ENCODE measurements at regions not wholly inside any gene's neighbourhood (a gene's known extent, or its start where the extent isn't known, plus 50 kb on each side); places are given as distances from the start of the nearest gene placed in this dataset.

GRCh38 chr5:110925398-110925797, 146.1 kb upstream of the TSLP start:
- Histone ChIP-seq H2AFZ (ENCODE audit: low read depth, low read length) (no peak overlapping the region), H3K4me3 (ENCODE audit: low read length) (no peak overlapping the region), H3K36me3 (replicated peaks; ENCODE audit: low read depth, low read length) (no peaks in the 10 kb centered on the region), H3K27ac (ENCODE audit: low read length) (no peak overlapping the region), H4K20me1 (ENCODE audit: insufficient read depth, low read length) (no peaks in the 10 kb centered on the region), H3K9me3 (ENCODE audit: insufficient read depth, low read length) (no peaks in the 10 kb centered on the region), H3K79me2 (ENCODE audit: low read length) (no peaks in the 10 kb centered on the region), H3K4me1 (ENCODE audit: low read length) (no peaks in the 10 kb centered on the region), H3K9ac (ENCODE audit: low read length) (no peak overlapping the region), H3K4me2 (ENCODE audit: low read length) (no peak overlapping the region), H3K27me3 (ENCODE audit: low read depth, low read length) (no peaks in the 10 kb centered on the region)
- no peak for TF ChIP-seq EZH2phosphoT487 (IDR thresholded peaks at IDR 0.05; ENCODE audit: low read depth)
- TF ChIP-seq, protein P1, sequence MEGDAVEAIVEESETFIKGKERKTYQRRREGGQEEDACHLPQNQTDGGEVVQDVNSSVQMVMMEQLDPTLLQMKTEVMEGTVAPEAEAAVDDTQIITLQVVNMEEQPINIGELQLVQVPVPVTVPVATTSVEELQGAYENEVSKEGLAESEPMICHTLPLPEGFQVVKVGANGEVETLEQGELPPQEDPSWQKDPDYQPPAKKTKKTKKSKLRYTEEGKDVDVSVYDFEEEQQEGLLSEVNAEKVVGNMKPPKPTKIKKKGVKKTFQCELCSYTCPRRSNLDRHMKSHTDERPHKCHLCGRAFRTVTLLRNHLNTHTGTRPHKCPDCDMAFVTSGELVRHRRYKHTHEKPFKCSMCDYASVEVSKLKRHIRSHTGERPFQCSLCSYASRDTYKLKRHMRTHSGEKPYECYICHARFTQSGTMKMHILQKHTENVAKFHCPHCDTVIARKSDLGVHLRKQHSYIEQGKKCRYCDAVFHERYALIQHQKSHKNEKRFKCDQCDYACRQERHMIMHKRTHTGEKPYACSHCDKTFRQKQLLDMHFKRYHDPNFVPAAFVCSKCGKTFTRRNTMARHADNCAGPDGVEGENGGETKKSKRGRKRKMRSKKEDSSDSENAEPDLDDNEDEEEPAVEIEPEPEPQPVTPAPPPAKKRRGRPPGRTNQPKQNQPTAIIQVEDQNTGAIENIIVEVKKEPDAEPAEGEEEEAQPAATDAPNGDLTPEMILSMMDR (IDR thresholded peaks at IDR 0.05; ENCODE audit: low read depth, low read length): no peak

DNA sequence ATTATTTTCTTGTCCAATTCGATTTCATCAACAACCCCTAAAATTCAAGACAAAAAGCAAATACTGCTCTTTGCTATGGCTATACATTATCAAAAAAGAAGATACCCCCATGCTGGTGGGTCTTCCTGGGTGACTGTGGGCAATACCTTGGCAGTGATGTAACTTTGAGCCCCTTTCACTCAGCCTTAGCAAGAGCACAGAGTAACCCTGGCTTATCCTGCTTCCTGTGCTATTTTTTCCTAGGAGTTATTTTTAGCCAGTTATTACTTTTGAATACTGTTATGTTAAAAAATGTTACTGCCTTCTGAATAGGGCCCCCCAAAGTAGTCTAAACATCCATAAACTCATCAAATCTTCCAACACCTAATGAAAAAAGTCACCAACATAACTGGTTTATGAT, 145.6 kb upstream of the TSLP start:
- TF ChIP-seq, protein P1 (IDR thresholded peaks at IDR 0.05; ENCODE audit: low read depth, low read length): no peak
- TF ChIP-seq EZH2phosphoT487 (IDR thresholded peaks at IDR 0.05; ENCODE audit: low read depth): no peak
- no peaks in the 10 kb centered on the region for H3K4me1 ChIP-seq (ENCODE audit: low read length)
- H2AFZ ChIP-seq (ENCODE audit: low read depth, low read length): no peak overlapping the region
- no peaks in the 10 kb centered on the region for H3K9me3 ChIP-seq (ENCODE audit: insufficient read depth, low read length)
- H3K4me2 ChIP-seq (ENCODE audit: low read length): no peak overlapping the region
- H4K20me1 ChIP-seq (ENCODE audit: insufficient read depth, low read length): no peaks in the 10 kb centered on the region
- H3K4me3 ChIP-seq (ENCODE audit: low read length): no peak overlapping the region
- H3K36me3 ChIP-seq (replicated peaks; ENCODE audit: low read depth, low read length): no peaks in the 10 kb centered on the region
- no peak overlapping the region for H3K9ac ChIP-seq (ENCODE audit: low read length)
- H3K27me3 ChIP-seq (ENCODE audit: low read depth, low read length): no peaks in the 10 kb centered on the region
- no peak overlapping the region for H3K27ac ChIP-seq (ENCODE audit: low read length)
- H3K79me2 ChIP-seq (ENCODE audit: low read length): no peaks in the 10 kb centered on the region

GRCh38 chr5:110932755-110933488, 138.6 kb upstream of the TSLP start:
- no peak for TF ChIP-seq EZH2phosphoT487 (IDR thresholded peaks at IDR 0.05; ENCODE audit: low read depth)
- TF ChIP-seq, protein P1 (IDR thresholded peaks at IDR 0.05; ENCODE audit: low read depth, low read length): no peak
- no peaks in the 10 kb centered on the region for H3K9me3 ChIP-seq (ENCODE audit: insufficient read depth, low read length)
- no peaks in the 10 kb centered on the region for H4K20me1 ChIP-seq (ENCODE audit: insufficient read depth, low read length)
- no peak overlapping the region for H3K27ac ChIP-seq (ENCODE audit: low read length)
- no peaks in the 10 kb centered on the region for H3K36me3 ChIP-seq (replicated peaks; ENCODE audit: low read depth, low read length)
- no peak overlapping the region for H2AFZ ChIP-seq (ENCODE audit: low read depth, low read length)
- H3K4me1 ChIP-seq (ENCODE audit: low read length): no peaks in the 10 kb centered on the region
- H3K4me3 ChIP-seq (ENCODE audit: low read length): no peak overlapping the region
- H3K9ac ChIP-seq (ENCODE audit: low read length): no peak overlapping the region
- H3K27me3 ChIP-seq (ENCODE audit: low read depth, low read length): no peaks in the 10 kb centered on the region
- H3K4me2 ChIP-seq (ENCODE audit: low read length): no peak overlapping the region
- no peaks in the 10 kb centered on the region for H3K79me2 ChIP-seq (ENCODE audit: low read length)

DNA sequence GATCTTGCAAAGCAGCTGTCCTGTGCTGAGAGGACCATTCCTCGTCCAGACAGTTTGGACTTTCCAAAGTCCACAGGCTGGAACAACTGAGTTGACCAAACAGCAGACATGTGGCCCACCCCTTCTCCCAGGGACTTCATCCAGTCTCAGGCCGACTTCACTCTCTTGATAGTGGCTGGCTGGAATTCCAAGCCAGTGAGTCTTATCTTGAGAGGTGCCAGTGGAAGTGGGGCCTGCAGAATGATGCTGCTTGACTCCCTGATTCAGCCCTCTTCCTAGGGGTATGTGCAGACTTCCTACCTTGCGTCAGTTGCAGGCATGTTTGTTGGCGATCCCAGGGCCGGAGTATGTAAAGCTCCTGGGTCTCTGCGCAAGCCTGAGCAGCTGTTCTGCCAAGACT, 131.4 kb upstream of the TSLP start:
- H2AFZ ChIP-seq (ENCODE audit: low read depth, low read length): no peak overlapping the region
- TF ChIP-seq, protein P1 (IDR thresholded peaks at IDR 0.05; ENCODE audit: low read depth, low read length): no peak
- no peak for TF ChIP-seq EZH2phosphoT487 (IDR thresholded peaks at IDR 0.05; ENCODE audit: low read depth)
- no peak overlapping the region for H3K9ac ChIP-seq (ENCODE audit: low read length)
- no peak overlapping the region for H3K4me2 ChIP-seq (ENCODE audit: low read length)
- H3K27ac ChIP-seq (ENCODE audit: low read length): no peak overlapping the region
- no peaks in the 10 kb centered on the region for H3K9me3 ChIP-seq (ENCODE audit: insufficient read depth, low read length)
- no peaks in the 10 kb centered on the region for H4K20me1 ChIP-seq (ENCODE audit: insufficient read depth, low read length)
- H3K36me3 ChIP-seq (replicated peaks; ENCODE audit: low read depth, low read length): no peaks in the 10 kb centered on the region
- H3K27me3 ChIP-seq (ENCODE audit: low read depth, low read length): no peaks in the 10 kb centered on the region
- H3K4me1 ChIP-seq (ENCODE audit: low read length): no peaks in the 10 kb centered on the region
- H3K4me3 ChIP-seq (ENCODE audit: low read length): no peak overlapping the region
- H3K79me2 ChIP-seq (ENCODE audit: low read length): no peaks in the 10 kb centered on the region
